Breast epithelium (tissue), 4 donors: ENCODE measurements at regions not wholly inside any gene's neighbourhood (a gene's known extent, or its start where the extent isn't known, plus 50 kb on each side); places are given as distances from the start of the nearest gene placed in this dataset.

Experiments
- DNase-seq, 2 donors: peaks; one replicate each; pipeline ENCODE4 v3.0.0-alpha.2; 2019; ENCODE audit warnings: low spot score in 2 of 2
- H3K27ac ChIP-seq, 2 donors: fragments of 200-600 bp; sonication (generic) in 1 of 2; one replicate each; pipeline ENCODE4 v1.5.1; 2016 to 2019; ENCODE audit warnings: mild to moderate bottlenecking in 1 of 2
- H3K27me3 ChIP-seq, 2 donors: fragments of 200-600 bp; sonication (generic) in 1 of 2; one replicate each; pipeline versions ENCODE4 v1.5.1 to v1.6.0; 2017 to 2019; ENCODE audit warnings: control low read depth in 1 of 2, mild to moderate bottlenecking in 1 of 2
- H3K36me3 ChIP-seq: fragments of 200-600 bp; one replicate; pipeline ENCODE4 v1.5.1; 2019
- H3K4me1 ChIP-seq, 2 donors: fragments of 200-600 bp; sonication (generic); one replicate each; pipeline ENCODE4 v1.5.1; 2016 to 2019; ENCODE audit warnings: control low read depth in 1 of 2
- H3K4me3 ChIP-seq, 3 donors: fragments of 200-600 bp; sonication (generic); 1 replicate in 2 of 3; 2 replicates in 1 of 3; pipeline ENCODE4 v1.5.1; 2016 to 2019; ENCODE audit warnings: mild to moderate bottlenecking in 3 of 3, moderate library complexity in 2 of 3
- H3K9me3 ChIP-seq, 2 donors: fragments of 200-600 bp; sonication (generic) in 1 of 2; one replicate each; pipeline ENCODE4 v1.5.1; 2016 to 2019; ENCODE audit warnings: control low read depth in 1 of 2
- POLR2A ChIP-seq: fragments of 450-650 bp; IDR thresholded peaks from one replicate; pipeline ENCODE4 v1.6.1; 2016; ENCODE audit warnings: antibody characterized with exemption, mild to moderate bottlenecking, moderate library complexity
- POLR2AphosphoS5 ChIP-seq, 3 donors: sonication (generic); formaldehyde crosslinking; IDR thresholded peaks; one replicate each; pipeline ENCODE4 v1.6.1; 2017; ENCODE audit warnings: antibody characterized with exemption in 3 of 3
- intact Hi-C: fragments of 100-400 bp; cut with DNase I; formaldehyde crosslinking; loops from one replicate; pipeline ENCODE4 v1.15.1; 2023; ENCODE audit warnings: low total_unique reads
- TF ChIP-seq, protein P1 (sequence below), 3 donors: fragments of 450-650 bp; IDR thresholded peaks; one replicate each; pipeline ENCODE4 v1.5.1; 2016 to 2017; ENCODE audit warnings: antibody characterized with exemption in 3 of 3, mild to moderate bottlenecking in 3 of 3, moderate library complexity in 3 of 3

DNA sequence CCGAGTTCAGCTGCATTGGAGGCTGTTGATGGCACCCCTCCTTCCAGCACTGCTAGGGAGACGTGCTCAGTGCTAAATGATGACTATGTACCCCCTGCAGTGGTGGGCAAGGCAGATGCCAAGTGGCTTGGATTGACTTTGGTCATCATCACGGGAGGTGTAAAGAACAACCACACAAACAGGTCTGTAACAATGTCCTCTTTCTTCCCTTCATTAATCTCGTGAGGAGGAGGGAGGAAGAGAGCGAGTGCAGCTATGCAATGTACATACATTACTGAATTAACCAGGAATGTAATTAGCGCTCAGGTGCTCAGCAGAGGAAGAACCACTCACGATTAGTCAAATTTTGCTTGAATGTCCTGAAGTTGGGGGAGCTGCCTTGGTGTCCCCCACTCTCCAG lies 173.9 kb upstream of the SKOR2 start:
- Histone ChIP-seq H3K4me1 (no peaks in the 10 kb centered on the region), H3K27ac (no peak overlapping the region), H3K27me3 (no peaks in the 10 kb centered on the region), H3K9me3 (no peaks in the 10 kb centered on the region), H3K4me3 (no peak overlapping the region), H3K36me3 (no peaks in the 10 kb centered on the region)
- TF ChIP-seq, protein P1, sequence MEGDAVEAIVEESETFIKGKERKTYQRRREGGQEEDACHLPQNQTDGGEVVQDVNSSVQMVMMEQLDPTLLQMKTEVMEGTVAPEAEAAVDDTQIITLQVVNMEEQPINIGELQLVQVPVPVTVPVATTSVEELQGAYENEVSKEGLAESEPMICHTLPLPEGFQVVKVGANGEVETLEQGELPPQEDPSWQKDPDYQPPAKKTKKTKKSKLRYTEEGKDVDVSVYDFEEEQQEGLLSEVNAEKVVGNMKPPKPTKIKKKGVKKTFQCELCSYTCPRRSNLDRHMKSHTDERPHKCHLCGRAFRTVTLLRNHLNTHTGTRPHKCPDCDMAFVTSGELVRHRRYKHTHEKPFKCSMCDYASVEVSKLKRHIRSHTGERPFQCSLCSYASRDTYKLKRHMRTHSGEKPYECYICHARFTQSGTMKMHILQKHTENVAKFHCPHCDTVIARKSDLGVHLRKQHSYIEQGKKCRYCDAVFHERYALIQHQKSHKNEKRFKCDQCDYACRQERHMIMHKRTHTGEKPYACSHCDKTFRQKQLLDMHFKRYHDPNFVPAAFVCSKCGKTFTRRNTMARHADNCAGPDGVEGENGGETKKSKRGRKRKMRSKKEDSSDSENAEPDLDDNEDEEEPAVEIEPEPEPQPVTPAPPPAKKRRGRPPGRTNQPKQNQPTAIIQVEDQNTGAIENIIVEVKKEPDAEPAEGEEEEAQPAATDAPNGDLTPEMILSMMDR (IDR thresholded peaks at IDR 0.05), result no peak
- TF ChIP-seq POLR2A (no peak), POLR2AphosphoS5 (IDR thresholded peaks at IDR 0.05) (no peak)
- no peak for DNase-seq
- intact Hi-C loops, result no loop called here

DNA sequence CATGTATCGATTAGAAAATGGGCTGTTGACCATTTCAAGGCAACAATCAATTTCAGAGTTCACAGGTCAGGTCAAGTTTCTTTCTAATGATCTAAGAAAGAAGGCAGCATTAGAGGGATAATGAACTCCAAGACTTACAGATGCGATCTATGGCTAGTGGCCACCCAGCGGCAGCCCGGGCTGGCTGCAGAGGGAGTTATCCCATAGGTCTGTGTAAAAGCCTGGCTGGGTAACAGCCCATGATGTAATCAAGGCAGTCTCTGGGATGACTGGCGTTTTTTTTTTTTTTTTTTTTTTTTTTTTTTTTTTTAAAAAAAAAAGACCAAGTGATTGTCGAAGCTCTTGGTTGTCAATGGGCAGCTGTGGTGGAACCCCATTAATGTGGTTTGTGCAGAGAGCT lies 171.1 kb upstream of the SKOR2 start:
- H3K9me3 ChIP-seq, result no peaks in the 10 kb centered on the region
- H3K27ac ChIP-seq, result no peak overlapping the region
- TF ChIP-seq, protein P1 (IDR thresholded peaks at IDR 0.05), result no peak
- no peaks in the 10 kb centered on the region for H3K36me3 ChIP-seq
- no peak overlapping the region for H3K4me3 ChIP-seq
- intact Hi-C loops, result no loop called here
- no peak for DNase-seq
- H3K4me1 ChIP-seq, result no peaks in the 10 kb centered on the region
- peaks cover 0 to 13% of the 10 kb centered on the region in 2 donors for H3K27me3 ChIP-seq

DNA sequence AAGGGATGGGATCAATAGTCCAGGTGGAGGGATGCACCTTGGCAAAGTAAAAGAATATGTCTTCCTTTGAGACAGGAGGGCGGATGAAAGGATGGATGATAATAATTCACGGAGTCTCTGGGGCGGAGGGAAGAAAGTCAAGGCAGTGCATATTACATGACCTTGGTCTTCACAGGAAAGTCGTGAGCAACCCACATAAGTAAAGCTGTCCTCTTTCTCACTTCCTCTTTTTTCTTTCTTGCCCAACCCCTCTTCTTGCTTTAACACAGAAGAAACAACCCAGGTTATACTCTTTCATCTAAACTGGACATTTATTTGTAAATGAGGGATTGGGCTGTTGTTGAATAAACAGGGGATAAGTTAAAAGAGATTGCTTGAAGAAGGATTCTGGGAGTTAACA lies 168.7 kb upstream of the SKOR2 start:
- intact Hi-C loops, result no loop called here
- peaks cover 0 to 21% of the 10 kb centered on the region in 2 donors for H3K27me3 ChIP-seq
- no peaks in the 10 kb centered on the region for H3K36me3 ChIP-seq
- H3K9me3 ChIP-seq, result no peaks in the 10 kb centered on the region
- no peak for DNase-seq
- H3K4me3 ChIP-seq, result no peak overlapping the region
- no peaks in the 10 kb centered on the region for H3K4me1 ChIP-seq
- TF ChIP-seq POLR2AphosphoS5 (IDR thresholded peaks at IDR 0.05) (no peak), POLR2A (no peak)
- TF ChIP-seq, protein P1 (IDR thresholded peaks at IDR 0.05), result no peak
- H3K27ac ChIP-seq, result no peak overlapping the region

DNA sequence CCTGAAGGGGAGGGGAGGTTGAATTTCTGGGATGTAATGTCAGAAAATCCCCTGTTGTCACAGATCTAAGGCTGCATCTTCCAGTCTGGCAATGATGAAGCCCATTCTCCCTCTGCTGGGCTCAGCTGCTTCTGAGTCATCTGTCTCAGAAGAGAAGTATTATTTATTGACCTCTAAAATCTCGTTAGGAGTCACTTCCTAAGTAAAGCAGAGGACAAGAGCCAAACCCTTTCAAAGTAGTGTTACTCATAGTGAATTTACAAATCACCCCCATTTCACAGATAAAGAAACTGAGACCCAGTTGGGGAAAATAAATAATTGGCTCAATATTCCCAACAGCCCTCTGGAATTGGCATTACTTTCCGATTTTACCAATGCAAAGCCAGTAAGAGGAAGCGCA lies 167.3 kb upstream of the SKOR2 start:
- TF ChIP-seq POLR2AphosphoS5 (IDR thresholded peaks at IDR 0.05), result no peak
- TF ChIP-seq POLR2A, result no peak
- Histone ChIP-seq H3K4me1 (no peaks in the 10 kb centered on the region), H3K4me3 (no peak overlapping the region), H3K27me3 (peaks cover 0 to 21% of the 10 kb centered on the region in 2 donors), H3K9me3 (no peaks in the 10 kb centered on the region), H3K36me3 (no peaks in the 10 kb centered on the region), H3K27ac (no peak overlapping the region)
- intact Hi-C loops, result no loop called here
- no peak for DNase-seq

DNA sequence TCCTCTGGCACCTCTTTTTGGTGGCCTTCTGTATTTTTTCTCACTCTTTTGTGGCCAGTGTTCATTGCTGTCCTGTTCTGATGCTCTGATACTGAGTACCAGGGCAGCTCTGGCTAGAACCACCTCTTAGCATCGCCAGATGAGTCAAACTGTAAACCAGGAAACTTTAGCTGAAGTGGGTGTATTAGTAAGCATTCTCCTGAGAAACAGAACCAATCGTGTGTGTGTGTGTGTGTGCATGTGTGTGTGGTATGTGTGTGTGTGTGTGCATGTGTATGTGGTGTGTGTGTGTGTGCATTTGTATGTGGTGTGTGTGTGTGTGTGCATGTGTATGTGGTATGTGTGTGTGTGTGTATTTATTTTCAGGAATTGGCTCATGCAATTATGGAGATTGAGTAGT lies 166.3 kb upstream of the SKOR2 start:
- peaks cover 0 to 21% of the 10 kb centered on the region in 2 donors for H3K27me3 ChIP-seq
- DNase-seq, result no peak
- no peaks in the 10 kb centered on the region for H3K9me3 ChIP-seq
- no peaks in the 10 kb centered on the region for H3K4me1 ChIP-seq
- no peaks in the 10 kb centered on the region for H3K36me3 ChIP-seq
- H3K4me3 ChIP-seq, result no peak overlapping the region
- intact Hi-C loops, result no loop called here
- no peak for TF ChIP-seq POLR2A
- TF ChIP-seq POLR2AphosphoS5 (IDR thresholded peaks at IDR 0.05), result no peak
- TF ChIP-seq, protein P1 (IDR thresholded peaks at IDR 0.05), result no peak
- H3K27ac ChIP-seq, result no peak overlapping the region

DNA sequence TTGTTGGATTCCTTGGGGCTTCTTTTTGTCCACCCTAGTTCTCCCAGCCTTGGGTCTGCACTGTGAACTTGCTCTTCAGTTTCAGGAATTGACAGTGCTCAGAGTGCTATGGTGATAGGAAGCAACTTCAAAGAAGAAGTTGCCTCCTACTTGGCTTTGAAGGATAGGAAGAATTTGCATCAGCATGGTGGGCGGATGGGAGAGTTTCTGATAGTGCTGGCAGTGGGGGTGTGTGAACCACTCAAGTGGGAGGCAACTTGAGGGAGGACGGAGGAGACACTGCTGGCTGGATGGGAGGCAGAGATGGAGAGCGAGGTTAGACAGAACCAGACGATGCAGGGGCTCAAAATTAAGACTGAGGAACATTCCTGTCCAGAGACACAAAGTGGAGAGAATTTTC lies 164.4 kb upstream of the SKOR2 start:
- DNase-seq, result no peak
- Histone ChIP-seq H3K36me3 (no peaks in the 10 kb centered on the region), H3K27me3 (peaks cover 0 to 21% of the 10 kb centered on the region in 2 donors), H3K27ac (no peak overlapping the region), H3K4me1 (no peaks in the 10 kb centered on the region), H3K4me3 (no peak overlapping the region), H3K9me3 (no peaks in the 10 kb centered on the region)
- TF ChIP-seq POLR2AphosphoS5 (IDR thresholded peaks at IDR 0.05) (no peak), POLR2A (no peak)
- TF ChIP-seq, protein P1 (IDR thresholded peaks at IDR 0.05), result no peak
- intact Hi-C loops, result no loop called here
